HG03108 (cell line): ENCODE measurements at regions not wholly inside any gene's neighbourhood (a gene's known extent, or its start where the extent isn't known, plus 50 kb on each side); places are given as distances from the start of the nearest gene placed in this dataset.

Experiments
- ATAC-seq: cut with Tn5 transposase; IDR thresholded peaks from one replicate; pipeline ENCODE4 v1.9.1; 2021; ENCODE audit warnings: moderate library complexity; ENCODE audit not compliant: unreplicated experiment

DNA sequence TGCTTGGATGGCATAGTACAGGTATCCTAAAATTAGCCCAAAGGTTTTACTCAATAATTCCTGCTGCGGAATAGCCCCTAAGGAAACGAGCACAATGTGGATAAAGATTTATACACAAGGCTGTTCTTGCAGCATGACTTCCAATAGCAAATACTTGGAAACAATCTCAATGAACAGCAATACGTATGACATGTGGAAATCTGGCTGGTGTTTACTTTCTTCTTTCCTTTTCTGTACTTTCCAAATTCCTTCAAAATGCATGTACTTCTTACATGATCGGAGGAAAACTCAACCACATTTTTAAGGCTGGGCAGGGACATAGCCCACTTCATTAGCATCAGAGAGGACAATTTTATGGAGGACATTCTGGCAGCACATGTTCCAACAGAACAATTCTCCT, 86.6 kb downstream of the C16orf95 start:
- ATAC-seq = no peak

DNA sequence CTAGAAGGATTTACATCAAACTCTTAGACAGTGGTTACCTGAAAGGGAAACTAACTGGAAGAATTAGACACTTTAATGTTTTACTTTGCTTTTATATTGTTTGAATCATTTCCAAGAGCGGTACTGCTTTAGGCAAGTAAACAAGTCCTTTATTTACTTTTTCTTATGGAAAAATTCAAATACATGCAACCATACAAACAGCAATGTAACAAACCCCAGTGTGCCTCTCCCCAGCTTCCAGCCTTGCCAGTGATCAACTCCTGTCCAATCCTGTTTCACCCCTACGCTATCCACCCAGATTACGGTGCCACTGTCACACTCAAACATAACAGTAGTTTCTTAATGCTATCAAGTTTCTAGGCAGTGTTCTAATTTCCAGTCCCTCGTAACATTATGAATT, 85.9 kb downstream of the C16orf95 start:
- ATAC-seq = no peak

DNA sequence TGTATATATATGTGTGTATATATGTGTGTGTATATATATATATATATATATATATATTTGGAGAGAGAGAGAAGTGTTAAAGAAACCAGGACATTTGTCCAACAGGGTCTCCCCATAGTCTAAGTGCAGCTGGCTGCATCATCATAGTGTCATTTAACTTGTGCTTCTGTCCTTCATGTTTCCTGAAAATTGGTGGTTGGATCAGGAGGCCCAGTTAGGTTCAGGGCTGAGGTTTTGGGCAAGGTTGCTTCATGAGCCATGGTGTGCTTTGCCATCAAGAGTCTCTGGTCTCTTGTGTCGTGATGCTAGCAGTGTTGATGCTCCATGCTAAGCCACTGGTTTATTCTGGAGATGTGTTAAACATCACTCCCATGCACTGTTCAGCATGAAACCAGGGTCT, 85.3 kb downstream of the C16orf95 start:
- ATAC-seq = no peak

DNA sequence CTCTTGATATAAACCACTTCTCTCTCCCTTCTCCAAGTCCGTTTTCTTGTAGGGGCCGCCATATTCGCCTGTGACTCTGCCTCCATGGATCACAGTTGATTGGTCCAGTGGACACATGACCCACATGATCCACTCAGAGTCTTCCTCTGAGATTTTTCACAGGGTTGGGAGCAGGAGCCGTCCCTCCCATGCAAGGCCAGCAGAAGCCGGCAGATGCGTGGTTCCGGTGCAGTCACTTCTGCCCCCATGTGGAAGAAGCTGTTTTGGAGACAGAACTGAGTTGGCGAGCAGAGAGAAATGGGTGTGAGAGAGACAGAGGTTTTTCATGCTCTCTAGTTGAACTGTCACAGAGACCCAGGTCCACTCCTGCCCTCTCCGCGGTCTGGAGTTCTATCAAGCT, 83.3 kb downstream of the C16orf95 start:
- ATAC-seq = no peak

DNA sequence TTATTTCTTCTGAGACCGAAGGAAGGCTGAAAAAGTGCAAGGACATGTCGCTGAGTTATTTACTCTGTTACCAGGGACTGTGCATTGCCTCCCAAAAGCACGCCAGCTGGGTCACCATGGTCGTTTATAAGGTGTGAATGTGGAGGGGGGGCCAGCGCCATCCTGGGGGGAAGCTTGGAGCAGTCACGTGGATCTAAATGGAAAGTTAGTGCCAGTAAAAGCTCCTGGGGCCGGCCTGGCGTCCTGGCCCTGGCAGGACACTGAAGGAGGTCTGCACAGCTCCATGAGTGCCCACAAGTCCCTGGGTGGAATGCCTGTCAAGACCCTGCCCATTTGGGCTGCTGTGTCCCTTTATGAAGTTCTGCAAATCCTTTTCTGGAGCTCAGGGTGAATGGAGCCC, 82.6 kb downstream of the C16orf95 start:
- no peak for ATAC-seq

DNA sequence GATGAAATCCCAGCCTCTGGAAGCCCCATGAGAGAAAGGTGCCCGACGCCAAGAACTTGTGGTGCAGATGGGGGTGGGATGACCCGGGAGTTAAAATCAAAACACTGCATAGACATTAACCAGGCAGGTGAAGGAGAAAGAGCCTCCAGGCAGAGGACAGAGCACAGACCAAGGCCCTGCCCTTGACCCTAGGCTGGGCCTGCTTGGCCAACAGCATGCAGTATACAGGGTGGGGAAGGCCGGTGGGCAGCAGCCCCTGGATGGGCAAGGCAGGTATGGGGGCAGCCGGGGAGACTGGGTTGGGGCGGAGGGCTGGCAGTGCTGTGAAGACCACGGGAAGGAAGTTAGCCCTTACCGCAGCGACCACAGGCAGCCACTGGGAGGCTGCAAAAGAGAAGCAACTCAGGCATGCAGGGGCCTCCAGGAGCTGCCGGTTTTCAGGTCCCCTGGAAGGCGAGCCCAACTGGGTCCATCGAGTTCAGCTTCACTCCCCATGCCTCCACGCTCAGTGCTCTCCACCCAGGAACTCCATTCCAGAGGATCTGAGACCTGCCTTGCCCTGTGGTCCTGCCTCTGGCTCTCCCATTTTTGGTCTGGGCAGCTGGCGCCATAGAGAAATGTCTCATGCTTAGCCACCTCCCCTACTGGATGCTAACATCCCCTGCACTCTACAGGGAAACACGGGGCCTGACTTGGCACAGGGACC, 81.2 kb downstream of the C16orf95 start:
- ATAC-seq = no peak

DNA sequence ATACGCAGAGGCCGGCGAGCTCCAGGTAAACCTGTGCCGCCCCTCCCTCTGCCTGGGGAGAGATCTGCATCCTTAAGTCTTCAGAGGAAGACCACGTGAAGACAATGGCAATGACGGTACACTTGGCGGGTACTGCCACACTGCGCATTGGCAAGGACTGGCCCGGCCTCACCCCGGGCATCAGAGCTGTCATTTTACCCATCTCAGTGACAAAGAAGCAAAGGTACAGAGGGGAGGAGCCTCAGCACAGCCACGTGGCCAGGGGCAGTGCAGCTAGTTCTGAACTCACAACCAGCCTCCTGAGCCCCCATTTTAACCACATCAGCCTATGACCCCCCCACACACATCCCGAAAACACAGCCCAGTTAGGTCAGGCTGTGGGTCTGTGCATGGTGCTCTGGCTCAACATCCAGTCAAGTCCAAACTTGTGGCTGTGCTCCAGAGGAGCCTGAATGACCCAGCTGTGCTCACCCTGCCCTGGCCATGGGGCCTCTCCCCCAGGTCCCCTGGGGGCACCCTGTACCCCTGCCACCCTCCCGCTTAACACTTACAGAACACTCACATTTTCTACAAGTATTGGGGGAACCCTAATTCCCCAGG, 80.6 kb downstream of the C16orf95 start:
- ATAC-seq = no peak

DNA sequence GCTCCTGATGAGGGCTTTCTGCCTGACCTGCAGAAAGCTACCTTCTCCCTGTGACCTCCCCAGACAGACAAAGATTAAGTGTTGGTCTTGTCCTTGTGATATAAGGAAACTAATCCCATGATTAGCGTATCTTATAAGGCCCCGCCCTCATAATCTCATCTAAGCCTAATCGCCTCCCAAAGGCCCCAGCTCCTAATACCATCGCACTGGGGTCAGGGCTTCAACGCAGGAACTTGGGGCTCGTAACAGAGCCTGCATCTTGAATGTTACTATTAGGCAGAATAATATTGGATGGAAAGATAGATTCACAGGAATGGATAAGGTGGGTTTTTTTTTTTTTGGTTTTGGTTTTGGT, 78.9 kb downstream of the C16orf95 start:
- ATAC-seq = no peak

DNA sequence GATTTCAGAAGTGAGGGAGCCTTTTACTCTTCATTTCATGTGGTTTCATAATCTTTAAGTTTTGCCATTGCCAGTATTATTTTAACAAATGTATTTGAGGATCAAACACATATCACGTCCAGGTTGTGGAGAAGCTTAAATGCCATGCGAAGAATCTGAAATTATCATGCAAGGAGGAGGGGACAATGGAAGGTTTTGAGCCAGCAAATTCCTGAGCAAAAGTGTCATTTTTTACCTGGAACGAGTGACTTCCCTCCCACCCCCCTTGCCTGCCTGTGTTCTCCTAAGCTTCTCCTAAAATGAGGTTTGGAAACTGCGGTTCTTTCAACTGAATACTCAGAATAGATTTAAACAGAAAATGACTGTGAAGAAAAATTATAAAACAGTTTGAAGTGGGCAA, 77.6 kb downstream of the C16orf95 start:
- ATAC-seq = no peak

DNA sequence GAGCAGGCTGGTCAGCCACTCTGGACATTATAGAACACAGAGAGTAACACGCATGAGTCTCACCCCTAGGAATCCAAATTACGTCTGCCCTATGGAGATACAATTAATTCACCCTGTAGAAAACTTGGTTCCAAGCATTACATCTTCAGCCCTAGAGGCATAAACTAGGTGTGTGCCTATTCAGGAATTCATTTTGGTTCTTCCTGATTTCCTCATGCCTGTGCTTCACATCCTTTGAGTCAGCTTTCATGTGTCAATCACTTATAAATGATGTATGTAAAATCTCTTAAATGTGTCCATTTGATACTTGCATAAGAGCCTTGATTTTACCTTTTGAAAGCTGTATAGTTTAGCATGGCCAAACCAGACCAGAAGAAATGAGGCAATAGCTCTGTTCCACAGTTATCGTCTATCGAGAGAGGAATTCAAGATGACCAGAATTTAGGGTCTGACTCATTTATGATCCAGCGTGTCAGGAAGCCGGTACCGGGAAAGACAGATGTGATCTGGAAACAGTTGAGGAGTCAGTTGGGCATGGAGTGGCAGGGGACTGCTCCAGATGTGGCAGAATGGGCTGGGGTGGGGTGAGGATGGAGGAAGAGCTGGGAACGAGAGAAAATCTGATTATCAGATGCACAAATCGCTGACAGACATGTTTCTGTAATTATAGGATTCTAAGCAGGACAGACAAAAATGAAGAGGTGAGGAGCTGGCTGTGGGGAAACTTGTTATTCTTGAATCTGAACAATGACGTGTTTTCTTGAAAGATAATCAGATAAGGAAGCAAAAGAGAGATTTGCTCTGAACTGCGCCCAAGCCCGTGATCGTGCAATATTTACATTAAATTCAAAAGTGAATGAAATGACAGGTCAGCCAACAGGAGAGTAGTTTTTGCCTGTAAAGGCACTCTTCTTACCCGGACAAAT, 76.7 kb downstream of the C16orf95 start:
- no peak for ATAC-seq

DNA sequence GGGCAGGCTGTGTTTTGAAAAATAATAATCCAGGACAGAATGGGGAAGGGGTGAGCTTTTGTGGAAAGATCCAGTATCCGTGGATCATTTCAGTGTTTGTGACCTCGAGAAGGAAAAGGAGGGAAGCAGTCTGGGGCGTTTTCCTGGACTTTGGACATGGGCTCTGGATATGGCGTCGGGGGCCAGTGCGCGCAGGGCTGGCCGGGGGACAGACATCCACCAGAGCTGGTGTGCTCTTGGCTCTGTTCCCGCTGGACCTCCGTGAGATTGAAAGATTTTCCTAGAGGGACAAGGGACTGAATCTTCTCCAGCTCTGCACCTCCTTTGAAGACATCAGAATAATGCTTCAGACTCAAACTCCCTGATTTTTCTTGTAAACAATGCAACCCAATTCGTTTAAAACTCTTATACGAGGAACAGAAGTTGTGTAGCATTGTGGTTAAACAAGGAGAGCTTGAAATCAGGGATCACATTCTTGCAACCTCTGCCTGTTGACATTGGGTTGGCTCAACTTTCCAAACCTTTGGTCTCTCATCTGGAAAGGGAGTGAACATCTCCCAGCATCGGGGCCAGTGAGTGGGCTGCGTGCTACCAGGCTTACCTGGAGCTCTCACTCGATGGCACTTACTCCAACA, 75.9 kb downstream of the C16orf95 start:
- ATAC-seq = no peak

DNA sequence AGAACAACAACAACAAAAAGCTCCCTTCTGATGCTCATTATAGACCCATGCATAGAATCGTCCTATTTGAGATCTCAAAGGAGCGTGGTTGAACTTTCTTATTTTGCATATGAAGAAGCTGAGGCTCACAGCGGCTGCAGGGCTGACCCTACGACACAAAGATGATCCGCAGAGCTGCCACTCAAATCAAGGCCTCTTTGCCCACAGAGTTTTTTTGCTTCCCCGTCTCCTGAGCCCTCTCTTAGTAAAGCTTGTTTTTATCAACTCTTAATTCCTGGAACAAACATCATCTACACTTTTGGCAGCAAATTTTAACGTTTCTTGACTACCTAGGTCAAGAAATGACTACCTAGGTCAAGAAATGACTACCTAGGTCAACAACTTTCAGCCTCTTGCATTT, 73.7 kb downstream of the C16orf95 start:
- no peak for ATAC-seq

DNA sequence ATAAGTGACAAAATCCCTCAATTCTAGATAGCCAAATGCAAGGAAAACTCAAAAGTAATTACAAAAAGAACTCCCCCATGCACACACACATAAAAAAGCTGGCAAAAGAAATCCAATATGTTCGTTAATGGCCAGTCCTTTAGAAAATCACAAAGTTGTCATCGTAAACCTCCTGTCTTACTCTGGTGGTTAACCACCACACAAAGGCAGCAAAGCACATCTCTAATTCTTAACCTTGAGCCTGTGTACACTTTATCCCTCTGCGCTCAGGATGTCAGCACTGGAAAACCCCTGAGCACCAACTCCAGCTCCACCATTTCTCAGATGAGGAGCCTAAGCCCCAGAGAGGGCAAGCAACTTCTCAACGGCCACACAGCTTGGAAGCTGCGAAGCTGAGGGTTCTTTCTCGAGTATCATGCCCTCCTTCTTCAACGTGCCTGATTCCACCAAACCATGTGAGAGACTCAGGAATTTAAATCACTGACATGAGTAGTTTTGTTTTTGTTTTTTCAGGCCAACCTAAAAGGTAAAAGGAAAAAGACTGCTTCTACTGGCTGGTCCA, 72.5 kb downstream of the C16orf95 start:
- no peak for ATAC-seq

DNA sequence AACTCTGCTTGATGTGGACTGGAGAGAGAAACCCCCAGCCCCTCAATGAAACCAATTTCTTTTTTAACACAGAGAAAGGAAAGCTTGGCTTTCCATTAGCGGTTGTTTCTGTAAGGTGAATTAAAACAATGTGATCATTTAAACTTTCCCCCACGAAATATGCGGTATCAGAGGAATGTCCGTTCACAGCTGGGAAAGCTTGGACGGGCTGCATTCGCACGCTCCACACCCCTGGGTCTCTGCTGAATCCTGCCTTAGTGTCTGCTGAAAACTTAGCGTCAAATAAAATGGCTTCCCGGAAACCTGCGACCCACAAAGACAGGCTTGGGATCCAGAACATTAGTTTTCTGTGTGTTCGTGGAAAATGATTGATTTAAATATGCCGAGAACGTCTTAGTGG, 71.7 kb downstream of the C16orf95 start:
- no peak for ATAC-seq

DNA sequence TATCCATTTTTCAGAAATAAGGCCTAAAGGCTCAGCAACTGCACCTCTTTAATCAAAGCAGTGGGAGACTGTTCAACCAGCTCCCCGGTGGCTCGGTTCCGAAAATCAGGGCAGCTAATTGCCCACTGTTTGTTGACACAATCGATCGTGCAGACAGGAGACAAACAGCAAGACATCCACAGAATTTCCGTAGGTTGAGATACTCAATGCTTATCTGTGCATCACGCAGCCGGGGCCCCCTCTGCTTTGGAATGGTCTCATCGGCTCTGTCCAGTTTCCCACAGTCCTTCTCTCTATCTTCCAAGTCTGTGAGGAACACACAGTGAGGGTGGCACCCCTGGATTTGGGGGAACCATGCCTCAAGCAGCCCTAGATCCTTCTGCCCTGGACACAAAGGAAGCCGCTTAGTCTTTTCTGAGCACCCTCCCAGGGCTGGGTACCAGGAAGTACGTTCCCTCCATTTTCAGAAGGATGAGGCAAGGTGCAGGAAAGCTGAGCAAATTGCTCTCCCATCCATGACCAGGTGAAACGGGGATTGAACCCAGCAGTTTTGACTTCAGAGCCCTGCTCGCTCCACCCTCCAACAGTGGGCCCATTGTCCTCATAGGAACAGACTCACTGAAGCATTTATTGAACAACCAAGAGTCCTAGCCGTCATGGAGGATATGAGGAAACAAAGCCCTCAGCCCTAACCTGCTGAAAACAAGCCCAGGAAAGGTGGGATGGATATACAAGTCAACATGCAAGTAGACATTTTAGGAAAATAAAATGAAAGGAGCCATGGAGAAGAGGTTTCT, 70.7 kb downstream of the C16orf95 start:
- no peak for ATAC-seq

DNA sequence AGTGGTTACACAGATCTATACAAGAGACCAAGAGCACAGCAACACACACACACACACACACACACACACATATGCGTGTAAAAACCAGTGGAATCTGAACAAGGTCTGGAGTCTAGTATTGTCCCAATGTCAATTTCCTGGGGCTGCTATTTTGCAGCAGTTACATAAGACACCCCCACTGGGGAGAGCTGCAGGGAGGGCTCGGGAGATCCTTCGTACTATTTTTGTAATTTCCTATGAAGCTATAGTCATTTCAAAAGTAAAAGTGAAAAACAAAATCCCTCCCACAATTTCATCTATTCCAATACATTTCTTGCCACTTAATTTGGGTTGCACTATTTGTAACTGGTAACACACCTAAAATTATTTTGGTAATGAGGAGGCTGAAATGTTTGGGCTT, 68.5 kb downstream of the C16orf95 start:
- ATAC-seq = no peak

DNA sequence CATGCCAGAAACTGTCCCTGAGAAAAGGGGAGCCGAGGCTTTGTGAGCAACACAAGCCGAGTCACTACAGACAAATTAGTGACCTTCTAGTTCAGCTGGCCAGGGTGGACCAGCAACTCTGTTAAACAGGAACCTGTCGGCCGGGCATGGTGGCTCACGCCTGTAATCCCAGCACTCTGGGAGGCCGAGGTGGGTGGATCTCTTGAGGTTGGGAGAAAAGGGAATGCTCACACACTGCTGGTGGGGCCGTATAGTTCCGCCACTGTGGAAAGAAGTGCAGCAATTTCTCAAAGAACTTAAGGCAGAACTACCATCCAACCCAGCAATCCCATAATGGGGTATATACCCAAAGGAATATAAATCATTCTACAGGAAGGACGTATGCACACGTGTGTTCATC, 67.8 kb downstream of the C16orf95 start:
- no peak for ATAC-seq

DNA sequence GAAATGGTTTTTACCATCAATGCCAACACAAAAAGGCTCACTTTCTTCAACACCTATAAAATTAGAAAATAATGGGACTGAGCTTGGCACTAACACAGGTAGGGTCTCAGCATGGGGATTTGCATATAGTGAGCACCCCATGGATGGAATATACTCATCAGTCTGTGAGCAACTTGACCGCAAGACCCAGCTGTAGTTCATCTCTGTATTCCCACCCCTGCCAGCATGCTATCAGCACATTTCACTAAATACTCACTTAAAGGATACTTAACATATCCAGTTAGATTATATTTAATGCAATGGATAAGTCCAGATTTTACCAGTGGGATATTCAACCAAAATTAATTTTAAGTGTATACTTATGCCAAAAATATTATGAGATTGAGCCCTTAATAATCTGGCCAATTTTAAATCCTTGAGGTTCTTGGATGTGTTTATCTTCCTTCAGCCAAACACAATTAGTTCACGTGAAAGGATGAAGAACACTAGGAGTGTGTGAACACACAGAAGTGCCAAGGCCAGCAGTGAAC, 66.7 kb downstream of the C16orf95 start:
- no peak for ATAC-seq

DNA sequence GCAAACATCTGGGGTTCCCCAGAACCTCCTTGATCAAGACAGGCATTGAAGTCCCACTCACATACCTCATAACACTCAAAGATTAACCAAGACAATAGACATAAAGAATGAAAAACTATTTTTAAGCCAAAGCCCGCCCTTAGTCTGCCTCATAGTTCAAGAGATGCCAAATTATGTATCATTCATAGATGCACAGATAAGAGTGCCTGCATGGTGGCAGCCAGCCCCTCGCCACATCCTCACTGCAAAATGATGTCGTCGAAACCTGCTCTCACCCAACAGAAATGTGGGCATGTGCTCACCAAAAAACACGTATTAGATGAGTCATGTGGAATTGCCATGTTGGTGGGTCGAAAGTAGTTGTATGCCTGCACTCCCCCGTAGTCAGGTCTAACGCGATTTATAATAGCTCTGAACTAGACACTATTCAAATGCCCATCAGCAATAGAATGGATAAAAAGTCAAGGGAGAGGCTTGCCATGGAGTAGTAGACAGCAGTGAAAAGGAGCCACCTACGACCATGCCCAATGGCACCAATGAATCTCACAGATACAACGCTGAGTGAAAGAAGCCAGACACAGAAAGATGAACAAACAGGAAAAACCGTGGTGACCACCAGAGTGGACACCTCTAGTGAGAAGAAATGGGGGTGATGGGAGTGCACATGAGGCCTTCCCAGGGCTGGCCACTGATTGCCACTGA, 64.8 kb downstream of the C16orf95 start:
- ATAC-seq = no peak
